Fibroblast of lung (primary cell): ENCODE measurements at regions not wholly inside any gene's neighbourhood (a gene's known extent, or its start where the extent isn't known, plus 50 kb on each side); places are given as distances from the start of the nearest gene placed in this dataset.

Source experiments
- EZH2 ChIP-seq: IDR thresholded peaks from 2 replicates; pipeline ENCODE4 v1.5.1; 2012; ENCODE audit warnings: low read length, control low read depth, mild to moderate bottlenecking; ENCODE audit errors: missing control alignments
- TF ChIP-seq, protein P1 (sequence below), 2 donors: IDR thresholded peaks in 1 of 2; conservative IDR thresholded peaks in 1 of 2; 1 replicate in 1 of 2; 2 replicates in 1 of 2; pipeline ENCODE4 v1.5.1; 2011 to 2012; ENCODE audit warnings: low read length in 2 of 2, control low read depth in 1 of 2, inconsistent platforms in 1 of 2, low read depth in 1 of 2, mild to moderate bottlenecking in 1 of 2

DNA sequence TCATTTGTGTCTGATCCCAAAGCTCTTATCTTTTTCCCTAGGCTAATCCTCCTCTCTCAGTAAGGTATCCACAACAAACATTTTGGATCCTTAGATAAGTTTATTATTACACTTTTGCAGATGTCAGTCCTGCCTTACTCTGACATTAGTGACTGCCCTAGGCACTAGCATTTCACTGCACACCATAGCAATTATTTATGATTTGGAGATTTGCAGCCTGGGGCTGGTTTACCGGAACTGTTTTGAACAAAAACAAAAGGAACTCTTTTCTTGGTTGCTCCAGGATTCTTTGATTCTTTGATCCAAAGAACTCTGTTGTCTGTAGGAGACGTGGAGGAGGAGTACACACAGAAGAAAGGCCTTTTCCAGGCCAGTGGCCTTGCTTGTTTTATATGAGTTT lies 80.4 kb downstream of the EDNRB start:
- TF ChIP-seq EZH2 = no peak
- TF ChIP-seq, protein P1, sequence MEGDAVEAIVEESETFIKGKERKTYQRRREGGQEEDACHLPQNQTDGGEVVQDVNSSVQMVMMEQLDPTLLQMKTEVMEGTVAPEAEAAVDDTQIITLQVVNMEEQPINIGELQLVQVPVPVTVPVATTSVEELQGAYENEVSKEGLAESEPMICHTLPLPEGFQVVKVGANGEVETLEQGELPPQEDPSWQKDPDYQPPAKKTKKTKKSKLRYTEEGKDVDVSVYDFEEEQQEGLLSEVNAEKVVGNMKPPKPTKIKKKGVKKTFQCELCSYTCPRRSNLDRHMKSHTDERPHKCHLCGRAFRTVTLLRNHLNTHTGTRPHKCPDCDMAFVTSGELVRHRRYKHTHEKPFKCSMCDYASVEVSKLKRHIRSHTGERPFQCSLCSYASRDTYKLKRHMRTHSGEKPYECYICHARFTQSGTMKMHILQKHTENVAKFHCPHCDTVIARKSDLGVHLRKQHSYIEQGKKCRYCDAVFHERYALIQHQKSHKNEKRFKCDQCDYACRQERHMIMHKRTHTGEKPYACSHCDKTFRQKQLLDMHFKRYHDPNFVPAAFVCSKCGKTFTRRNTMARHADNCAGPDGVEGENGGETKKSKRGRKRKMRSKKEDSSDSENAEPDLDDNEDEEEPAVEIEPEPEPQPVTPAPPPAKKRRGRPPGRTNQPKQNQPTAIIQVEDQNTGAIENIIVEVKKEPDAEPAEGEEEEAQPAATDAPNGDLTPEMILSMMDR (conservative IDR thresholded peaks at IDR 0.05 in 1 of 2, IDR thresholded peaks at IDR 0.05 in 1 of 2; ENCODE audit: low read depth in 1 of 2, low read length in 2 of 2) = no peak
